SJSA1 (cell line): ENCODE measurements at regions not wholly inside any gene's neighbourhood (a gene's known extent, or its start where the extent isn't known, plus 50 kb on each side); places are given as distances from the start of the nearest gene placed in this dataset.
"Not testable (repeated sequence)": the region's sequence is repeated elsewhere in the genome, so short reads cannot be mapped to it uniquely, and the experiment has no call there.

Experiments used
- DNase-seq, 2 experiments: peaks; one replicate each; pipeline ENCODE4 v3.0.0-alpha.2; 2015 to 2020; ENCODE audit warnings: low spot score in 2 of 2, low read depth in 1 of 2
- H3K27ac ChIP-seq: fragments of 250-450 bp; sonication (Bioruptor Pico); 2 replicates; pipeline ENCODE4 v1.5.1; 2020; ENCODE audit warnings: mild to moderate bottlenecking, moderate library complexity
- H3K27me3 ChIP-seq: fragments of 250-450 bp; sonication (Bioruptor Pico); replicated peaks from 2 replicates; pipeline ENCODE4 v1.5.1; 2020; ENCODE audit warnings: mild to moderate bottlenecking, moderate library complexity
- H3K36me3 ChIP-seq: fragments of 250-450 bp; sonication (Bioruptor Pico); 2 replicates; pipeline ENCODE4 v1.5.1; 2020; ENCODE audit warnings: mild to moderate bottlenecking
- H3K4me1 ChIP-seq: fragments of 250-450 bp; sonication (Bioruptor Pico); replicated peaks from 2 replicates; pipeline ENCODE4 v1.6.1; 2021; ENCODE audit warnings: mild to moderate bottlenecking
- H3K4me3 ChIP-seq: fragments of 250-450 bp; sonication (Bioruptor Pico); 2 replicates; pipeline ENCODE4 v1.5.1; 2020; ENCODE audit warnings: mild to moderate bottlenecking
- H3K9me3 ChIP-seq: fragments of 250-450 bp; sonication (Bioruptor Pico); replicated peaks from 2 replicates; pipeline ENCODE4 v1.5.1; 2020; ENCODE audit warnings: mild to moderate bottlenecking

- Histone ChIP-seq H3K27ac (no peak overlapping the region), H3K4me3 (no peak overlapping the region), H3K27me3 (no peaks in the 10 kb centered on the region), H3K4me1 (no peaks in the 10 kb centered on the region), H3K9me3 (no peaks in the 10 kb centered on the region), H3K36me3 (no peaks in the 10 kb centered on the region)
- DNase-seq: no peak
Observed at GRCh38 chr4:13711233-13711785, 83.8 kb upstream of the BOD1L1 start.

- Histone ChIP-seq H3K4me3 (no peak overlapping the region), H3K4me1 (no peaks in the 10 kb centered on the region), H3K36me3 (no peaks in the 10 kb centered on the region), H3K27ac (no peak overlapping the region), H3K9me3 (no peaks in the 10 kb centered on the region), H3K27me3 (no peaks in the 10 kb centered on the region)
- no peak for DNase-seq
Observed at GRCh38 chr4:13721894-13722293, 94.4 kb upstream of the BOD1L1 start.

- no peaks in the 10 kb centered on the region for H3K27me3 ChIP-seq
- no peak overlapping the region for H3K4me3 ChIP-seq
- H3K36me3 ChIP-seq: no peaks in the 10 kb centered on the region
- DNase-seq: no peak
- no peak overlapping the region for H3K27ac ChIP-seq
- no peaks in the 10 kb centered on the region for H3K9me3 ChIP-seq
- no peaks in the 10 kb centered on the region for H3K4me1 ChIP-seq
Observed at GRCh38 chr4:13722649-13723048, 95.1 kb upstream of the BOD1L1 start.

DNA sequence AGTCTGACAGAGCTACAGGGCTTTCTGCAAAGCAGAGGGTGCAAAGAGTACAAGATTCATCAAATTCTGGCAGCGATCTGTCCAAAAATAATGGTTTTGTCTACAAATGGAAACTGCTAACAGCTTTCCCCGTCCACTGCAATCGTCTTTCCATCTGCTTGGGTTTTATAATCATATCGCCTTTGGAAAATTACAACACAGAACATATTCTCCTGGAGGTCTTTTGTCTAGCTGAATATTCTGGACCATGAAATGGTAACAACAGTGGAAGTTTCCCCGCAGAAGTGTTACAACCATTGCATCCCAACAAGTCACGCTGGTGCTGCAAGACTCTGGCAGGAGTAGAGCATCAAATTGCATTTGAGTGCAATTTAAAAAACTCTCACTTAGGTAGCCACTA is 101.2 kb upstream of the BOD1L1 start:
- Histone ChIP-seq H3K27ac (no peak overlapping the region), H3K36me3 (no peaks in the 10 kb centered on the region), H3K9me3 (no peaks in the 10 kb centered on the region), H3K4me1 (no peaks in the 10 kb centered on the region), H3K27me3 (no peaks in the 10 kb centered on the region), H3K4me3 (no peak overlapping the region)
- no peak for DNase-seq

GRCh38 chr4:13731019-13731418 is 103.5 kb upstream of the BOD1L1 start:
- no peak for DNase-seq
- H3K36me3 ChIP-seq: no peaks in the 10 kb centered on the region

GRCh38 chr4:13733817-13734216 is 106.3 kb upstream of the BOD1L1 start:
- Histone ChIP-seq H3K4me3 (no peak overlapping the region), H3K4me1 (no peaks in the 10 kb centered on the region), H3K27me3 (no peaks in the 10 kb centered on the region), H3K9me3 (no peaks in the 10 kb centered on the region), H3K27ac (no peak overlapping the region), H3K36me3 (no peaks in the 10 kb centered on the region)
- DNase-seq: no peak

More at GRCh38 chr4:13731019-13731418, 103.5 kb upstream of the BOD1L1 start:
- H3K4me1 ChIP-seq: no peaks in the 10 kb centered on the region
- no peak overlapping the region for H3K27ac ChIP-seq
- H3K27me3 ChIP-seq: no peaks in the 10 kb centered on the region
- no peaks in the 10 kb centered on the region for H3K9me3 ChIP-seq
- H3K4me3 ChIP-seq: no peak overlapping the region

GRCh38 chr4:13750594-13750993 is 123.1 kb upstream of the BOD1L1 start:
- no peak for DNase-seq
- no peak overlapping the region for H3K4me3 ChIP-seq
- H3K27me3 ChIP-seq: no peaks in the 10 kb centered on the region
- no peaks in the 10 kb centered on the region for H3K36me3 ChIP-seq
- no peaks in the 10 kb centered on the region for H3K4me1 ChIP-seq
- no peak overlapping the region for H3K27ac ChIP-seq
- H3K9me3 ChIP-seq: no peaks in the 10 kb centered on the region

- H3K4me3 ChIP-seq, H3K27ac ChIP-seq, H3K36me3 ChIP-seq, H3K4me1 ChIP-seq, DNase-seq, H3K9me3 ChIP-seq, H3K27me3 ChIP-seq: not testable (repeated sequence)
Observed at GRCh38 chr4:13761581-13761980, 134.1 kb upstream of the BOD1L1 start.

DNA sequence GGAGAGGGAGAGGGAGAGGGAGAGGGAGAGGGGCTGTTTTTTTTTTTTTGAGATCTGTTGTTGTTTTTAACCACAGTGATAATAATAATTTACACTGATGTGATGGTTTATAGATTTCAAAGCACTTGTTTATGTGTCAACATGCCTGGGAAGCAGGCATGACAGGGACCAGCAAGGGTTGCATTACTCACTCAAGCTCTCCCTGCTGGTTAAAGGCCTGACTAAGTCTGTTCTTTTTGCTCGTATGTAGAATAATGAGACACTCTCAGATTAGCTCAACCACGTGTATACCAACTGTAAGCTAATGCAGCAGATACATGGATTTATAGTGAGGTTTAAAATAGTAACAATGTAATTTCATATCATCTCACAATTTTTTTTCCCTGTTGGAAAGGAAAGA is 134.6 kb upstream of the BOD1L1 start:
- DNase-seq: no peak
- H3K36me3 ChIP-seq: no peaks in the 10 kb centered on the region
- no peak overlapping the region for H3K27ac ChIP-seq
- H3K4me3 ChIP-seq: no peak overlapping the region
- no peaks in the 10 kb centered on the region for H3K27me3 ChIP-seq
- no peaks in the 10 kb centered on the region for H3K9me3 ChIP-seq
- H3K4me1 ChIP-seq: no peaks in the 10 kb centered on the region

- no peak overlapping the region for H3K4me3 ChIP-seq
- no peaks in the 10 kb centered on the region for H3K4me1 ChIP-seq
- no peaks in the 10 kb centered on the region for H3K9me3 ChIP-seq
- no peaks in the 10 kb centered on the region for H3K36me3 ChIP-seq
- H3K27ac ChIP-seq: no peak overlapping the region
- DNase-seq: no peak
- no peaks in the 10 kb centered on the region for H3K27me3 ChIP-seq
Observed at GRCh38 chr4:13763707-13764106, 136.2 kb upstream of the BOD1L1 start.

- Histone ChIP-seq H3K27ac (no peak overlapping the region), H3K4me1 (no peaks in the 10 kb centered on the region), H3K4me3 (no peak overlapping the region), H3K27me3 (no peaks in the 10 kb centered on the region), H3K9me3 (no peaks in the 10 kb centered on the region), H3K36me3 (no peaks in the 10 kb centered on the region)
- no peak for DNase-seq
Observed at GRCh38 chr4:13765539-13765938, 138.0 kb upstream of the BOD1L1 start.

DNA sequence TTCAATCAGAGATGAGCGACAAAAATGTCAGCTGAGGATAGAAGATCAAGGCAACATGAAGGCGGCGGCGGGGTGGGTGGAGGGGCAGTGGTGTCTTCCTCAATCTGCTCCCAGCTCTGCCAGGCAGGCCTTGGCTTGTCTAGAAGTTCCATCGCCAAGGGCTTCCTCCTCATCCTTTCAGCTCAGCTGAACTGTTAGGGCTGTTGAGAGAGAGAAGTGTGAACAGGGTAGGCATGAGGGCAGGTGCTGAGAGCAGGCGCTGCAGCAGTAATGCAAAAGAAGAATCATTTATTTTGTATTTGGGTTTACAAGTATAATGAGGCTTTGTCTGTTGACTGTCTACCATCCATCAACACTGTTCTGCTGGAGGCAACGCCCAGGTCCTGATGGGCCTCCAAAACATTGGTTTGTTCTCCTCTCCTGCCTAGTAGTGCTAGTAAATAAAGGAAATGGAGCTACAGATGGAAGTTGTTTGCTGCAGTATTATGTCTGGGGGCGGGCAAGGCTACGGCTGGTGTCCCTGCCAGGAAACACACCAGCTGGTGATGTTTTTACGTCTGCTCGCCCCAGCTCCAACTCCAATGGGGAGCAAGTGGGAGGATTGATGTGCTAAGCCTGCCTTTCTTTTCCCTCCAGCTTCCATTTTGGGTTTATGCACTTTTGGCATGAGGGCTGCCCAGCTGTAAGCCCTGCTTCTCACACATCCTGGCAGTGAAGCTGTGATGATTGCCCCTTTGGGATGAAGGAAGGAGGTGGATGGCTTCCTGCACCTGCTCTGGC is 139.4 kb upstream of the BOD1L1 start:
- Histone ChIP-seq H3K27me3 (no peaks in the 10 kb centered on the region), H3K4me3 (no peak overlapping the region), H3K4me1 (no peaks in the 10 kb centered on the region), H3K36me3 (no peaks in the 10 kb centered on the region), H3K9me3 (no peaks in the 10 kb centered on the region), H3K27ac (no peak overlapping the region)
- DNase-seq: no peak

GRCh38 chr4:13777341-13777740 is 149.8 kb upstream of the BOD1L1 start:
- Histone ChIP-seq H3K36me3 (no peaks in the 10 kb centered on the region), H3K9me3 (no peaks in the 10 kb centered on the region), H3K27ac (no peak overlapping the region), H3K27me3 (no peaks in the 10 kb centered on the region), H3K4me1 (no peaks in the 10 kb centered on the region), H3K4me3 (no peak overlapping the region)
- DNase-seq: no peak

- H3K27ac ChIP-seq: no peak overlapping the region
- H3K27me3 ChIP-seq: no peaks in the 10 kb centered on the region
- no peaks in the 10 kb centered on the region for H3K9me3 ChIP-seq
- no peak for DNase-seq
- no peaks in the 10 kb centered on the region for H3K4me1 ChIP-seq
- H3K4me3 ChIP-seq: no peak overlapping the region
- no peaks in the 10 kb centered on the region for H3K36me3 ChIP-seq
Observed at GRCh38 chr4:13778367-13778766, 150.8 kb upstream of the BOD1L1 start.

DNA sequence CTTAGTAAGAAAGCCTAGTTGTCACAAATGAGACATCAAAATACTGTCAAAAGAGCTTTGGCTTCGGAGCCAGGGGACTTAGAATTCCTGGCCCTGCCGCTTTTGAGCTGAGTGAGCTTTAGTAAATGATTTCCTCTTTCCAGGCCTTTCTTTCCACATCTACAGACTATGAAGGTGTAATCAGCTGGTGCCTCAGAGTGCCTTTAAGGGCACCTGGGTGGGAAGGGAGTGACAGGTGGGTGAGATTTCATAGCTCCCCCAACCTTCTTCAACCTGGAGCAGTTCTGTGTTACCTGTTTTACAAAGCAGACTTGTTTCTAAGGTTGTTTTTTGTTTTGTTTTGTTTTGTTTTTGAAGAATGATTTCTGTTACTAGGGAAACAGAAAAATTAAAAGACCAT is 154.7 kb upstream of the BOD1L1 start:
- H3K4me1 ChIP-seq: no peaks in the 10 kb centered on the region
- no peaks in the 10 kb centered on the region for H3K9me3 ChIP-seq
- H3K27me3 ChIP-seq: no peaks in the 10 kb centered on the region
- H3K4me3 ChIP-seq: no peak overlapping the region
- H3K36me3 ChIP-seq: no peaks in the 10 kb centered on the region
- DNase-seq: no peak
- no peak overlapping the region for H3K27ac ChIP-seq
